Fibroblast of lung (primary cell): ENCODE measurements at regions not wholly inside any gene's neighbourhood (a gene's known extent, or its start where the extent isn't known, plus 50 kb on each side); places are given as distances from the start of the nearest gene placed in this dataset.
"Not testable (repeated sequence)": the region's sequence is repeated elsewhere in the genome, so short reads cannot be mapped to it uniquely, and the experiment has no call there.

Experiments used
- DNase-seq, 2 donors: peaks; one replicate each; pipeline versions ENCODE4 v3.0.0 to v3.0.0-alpha.2; 2010; ENCODE audit warnings: low read depth in 2 of 2
- H2AFZ ChIP-seq: 2 replicates; pipeline ENCODE4 v1.5.1; 2012; ENCODE audit warnings: low read length, control low read depth, inconsistent platforms
- H3K27ac ChIP-seq: 2 replicates; pipeline ENCODE4 v1.5.1; 2011; ENCODE audit warnings: low read length, control low read depth; ENCODE audit not compliant: insufficient read depth
- H3K27me3 ChIP-seq: 2 replicates; pipeline ENCODE4 v1.5.1; 2011; ENCODE audit warnings: mild to moderate bottlenecking, low read length; ENCODE audit not compliant: control insufficient read depth, insufficient read depth
- H3K36me3 ChIP-seq: 2 replicates; pipeline ENCODE4 v1.5.1; 2011; ENCODE audit warnings: low read length; ENCODE audit not compliant: control insufficient read depth, insufficient read depth
- H3K4me1 ChIP-seq: 2 replicates; pipeline ENCODE4 v1.5.1; 2011; ENCODE audit warnings: low read length; ENCODE audit not compliant: control insufficient read depth, insufficient read depth; ENCODE audit errors: extremely low read depth
- H3K4me2 ChIP-seq: 2 replicates; pipeline ENCODE4 v1.5.1; 2011; ENCODE audit warnings: low read length, control low read depth; ENCODE audit not compliant: insufficient read depth; ENCODE audit errors: extremely low read depth
- H3K4me3 ChIP-seq, 4 experiments: fragments of 200-600 bp in 1 of 4; sonication (generic) in 1 of 4; replicated peaks in 1 of 4; 2 replicates each; pipeline ENCODE4 v1.5.1; 2011 to 2016; ENCODE audit warnings: low read length in 4 of 4, low read depth in 3 of 4, mild to moderate bottlenecking in 3 of 4, control low read depth in 2 of 4, inconsistent platforms in 1 of 4, mixed read lengths in 1 of 4; ENCODE audit not compliant: insufficient read depth in 1 of 4; ENCODE audit errors: control extremely low read depth in 1 of 4
- H3K79me2 ChIP-seq: 2 replicates; pipeline ENCODE4 v1.5.1; 2012; ENCODE audit warnings: mild to moderate bottlenecking, low read length, inconsistent platforms; ENCODE audit not compliant: control insufficient read depth, insufficient read depth
- H3K9ac ChIP-seq: 2 replicates; pipeline ENCODE4 v1.5.1; 2011; ENCODE audit warnings: mild to moderate bottlenecking, low read length, control low read depth; ENCODE audit not compliant: insufficient read depth
- H3K9me3 ChIP-seq: 2 replicates; pipeline ENCODE4 v1.5.1; 2012; ENCODE audit warnings: low read depth, low read length; ENCODE audit not compliant: control insufficient read depth, insufficient read depth
- H4K20me1 ChIP-seq: 2 replicates; pipeline ENCODE4 v1.5.1; 2011; ENCODE audit warnings: low read length; ENCODE audit not compliant: control insufficient read depth, insufficient read depth; ENCODE audit errors: extremely low read depth
- EZH2 ChIP-seq: IDR thresholded peaks from 2 replicates; pipeline ENCODE4 v1.5.1; 2012; ENCODE audit warnings: low read length, control low read depth, mild to moderate bottlenecking; ENCODE audit errors: missing control alignments
- TF ChIP-seq, protein P1 (sequence below), 2 donors: IDR thresholded peaks in 1 of 2; conservative IDR thresholded peaks in 1 of 2; 1 replicate in 1 of 2; 2 replicates in 1 of 2; pipeline ENCODE4 v1.5.1; 2011 to 2012; ENCODE audit warnings: low read length in 2 of 2, control low read depth in 1 of 2, inconsistent platforms in 1 of 2, low read depth in 1 of 2, mild to moderate bottlenecking in 1 of 2

- Histone ChIP-seq H3K36me3 (no peaks in the 10 kb centered on the region), H3K4me2 (no peak overlapping the region), H3K9ac (no peak overlapping the region), H3K27me3 (no peaks in the 10 kb centered on the region), H3K4me3 (no peak overlapping the region), H3K9me3 (no peaks in the 10 kb centered on the region), H3K27ac (no peak overlapping the region), H3K4me1 (no peaks in the 10 kb centered on the region), H3K79me2 (no peaks in the 10 kb centered on the region), H4K20me1 (no peaks in the 10 kb centered on the region), H2AFZ (no peak overlapping the region)
- no peak for DNase-seq
- TF ChIP-seq EZH2 = no peak
- TF ChIP-seq, protein P1, sequence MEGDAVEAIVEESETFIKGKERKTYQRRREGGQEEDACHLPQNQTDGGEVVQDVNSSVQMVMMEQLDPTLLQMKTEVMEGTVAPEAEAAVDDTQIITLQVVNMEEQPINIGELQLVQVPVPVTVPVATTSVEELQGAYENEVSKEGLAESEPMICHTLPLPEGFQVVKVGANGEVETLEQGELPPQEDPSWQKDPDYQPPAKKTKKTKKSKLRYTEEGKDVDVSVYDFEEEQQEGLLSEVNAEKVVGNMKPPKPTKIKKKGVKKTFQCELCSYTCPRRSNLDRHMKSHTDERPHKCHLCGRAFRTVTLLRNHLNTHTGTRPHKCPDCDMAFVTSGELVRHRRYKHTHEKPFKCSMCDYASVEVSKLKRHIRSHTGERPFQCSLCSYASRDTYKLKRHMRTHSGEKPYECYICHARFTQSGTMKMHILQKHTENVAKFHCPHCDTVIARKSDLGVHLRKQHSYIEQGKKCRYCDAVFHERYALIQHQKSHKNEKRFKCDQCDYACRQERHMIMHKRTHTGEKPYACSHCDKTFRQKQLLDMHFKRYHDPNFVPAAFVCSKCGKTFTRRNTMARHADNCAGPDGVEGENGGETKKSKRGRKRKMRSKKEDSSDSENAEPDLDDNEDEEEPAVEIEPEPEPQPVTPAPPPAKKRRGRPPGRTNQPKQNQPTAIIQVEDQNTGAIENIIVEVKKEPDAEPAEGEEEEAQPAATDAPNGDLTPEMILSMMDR (conservative IDR thresholded peaks at IDR 0.05 in 1 of 2, IDR thresholded peaks at IDR 0.05 in 1 of 2; ENCODE audit: low read depth in 1 of 2, low read length in 2 of 2) = no peak
Measured at GRCh38 chr1:14424325-14425002, 174.0 kb upstream of the KAZN start.

DNA sequence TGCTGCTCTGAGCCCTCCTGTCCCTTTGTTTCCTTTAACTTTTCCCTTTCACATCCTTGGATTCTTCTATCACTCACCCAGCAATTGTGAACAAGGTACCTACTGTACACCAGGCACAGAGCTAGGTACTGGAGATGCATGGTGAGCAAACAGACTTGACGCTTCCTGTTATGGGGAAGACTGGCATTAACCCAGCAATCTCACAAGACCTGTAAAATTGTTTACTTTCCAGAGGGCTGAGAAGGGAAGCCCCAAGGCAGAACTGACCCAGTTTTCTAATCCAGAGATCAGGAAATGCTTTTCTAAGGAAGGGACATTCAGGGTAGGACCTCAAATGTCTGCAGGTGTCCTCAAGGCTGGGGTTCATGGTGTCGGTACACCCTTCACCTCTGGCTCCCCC, 171.6 kb upstream of the KAZN start:
- no peak for TF ChIP-seq EZH2
- Histone ChIP-seq H3K9ac (no peak overlapping the region), H3K4me3 (no peak overlapping the region), H2AFZ (no peak overlapping the region), H3K27ac (no peak overlapping the region), H3K79me2 (no peaks in the 10 kb centered on the region), H3K9me3 (no peaks in the 10 kb centered on the region), H3K4me2 (no peak overlapping the region), H3K27me3 (no peaks in the 10 kb centered on the region), H3K36me3 (no peaks in the 10 kb centered on the region), H4K20me1 (no peaks in the 10 kb centered on the region), H3K4me1 (no peaks in the 10 kb centered on the region)
- DNase-seq = no peak

GRCh38 chr1:14429577-14429976, 168.9 kb upstream of the KAZN start:
- no peak for TF ChIP-seq EZH2
- TF ChIP-seq, protein P1 (conservative IDR thresholded peaks at IDR 0.05 in 1 of 2, IDR thresholded peaks at IDR 0.05 in 1 of 2; ENCODE audit: low read depth in 1 of 2, low read length in 2 of 2) = no peak
- no peak for DNase-seq
- H3K27me3 ChIP-seq = no peaks in the 10 kb centered on the region
- H3K9ac ChIP-seq = no peak overlapping the region
- H4K20me1 ChIP-seq = no peaks in the 10 kb centered on the region
- no peaks in the 10 kb centered on the region for H3K36me3 ChIP-seq
- H3K4me2 ChIP-seq = no peak overlapping the region
- no peak overlapping the region for H3K4me3 ChIP-seq
- no peak overlapping the region for H2AFZ ChIP-seq
- no peaks in the 10 kb centered on the region for H3K9me3 ChIP-seq
- H3K27ac ChIP-seq = no peak overlapping the region
- no peaks in the 10 kb centered on the region for H3K4me1 ChIP-seq
- no peaks in the 10 kb centered on the region for H3K79me2 ChIP-seq

DNA sequence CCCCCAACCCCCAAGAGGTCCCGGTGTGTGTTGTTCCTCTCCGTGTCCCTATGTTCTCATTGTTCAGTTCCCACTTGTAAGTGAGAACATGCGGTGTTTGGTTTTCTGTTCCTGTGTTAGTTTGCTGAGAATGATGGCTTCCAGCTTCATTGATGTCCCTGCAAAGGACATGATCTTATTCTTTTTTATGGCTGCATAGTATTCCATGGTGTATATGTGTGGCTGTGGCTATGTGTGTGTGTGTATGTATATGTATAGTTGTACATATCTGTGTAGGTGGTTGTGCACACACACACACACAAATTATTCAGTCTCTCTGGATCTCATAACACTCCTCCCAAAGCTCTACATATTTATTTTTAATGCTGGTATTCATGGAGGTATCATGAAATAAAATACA, 165.8 kb upstream of the KAZN start:
- not testable (repeated sequence) for H3K4me3 ChIP-seq, H3K4me2 ChIP-seq, H3K79me2 ChIP-seq, DNase-seq, H3K27me3 ChIP-seq, H3K36me3 ChIP-seq, H3K4me1 ChIP-seq, H3K9me3 ChIP-seq, H2AFZ ChIP-seq, H4K20me1 ChIP-seq, H3K9ac ChIP-seq, H3K27ac ChIP-seq
